NCI-H2029 treated with DMSO at 0.1 percent for 48 hours (cell line): ENCODE measurements at regions not wholly inside any gene's neighbourhood (a gene's known extent, or its start where the extent isn't known, plus 50 kb on each side); places are given as distances from the start of the nearest gene placed in this dataset.

ENCODE experiments used
- DNase-seq: peaks from one replicate; lab custom pipeline; 2025; lab: John Stamatoyannopoulos, UW

GRCh38 chr16:9251026-9251425, 159.6 kb downstream of the HAPSTR1 start:
- DNase-seq = no peak

GRCh38 chr16:9254863-9255262, 163.4 kb downstream of the HAPSTR1 start:
- no peak for DNase-seq

GRCh38 chr16:9256196-9256595, 164.8 kb downstream of the HAPSTR1 start:
- DNase-seq = no peak

GRCh38 chr16:9257843-9258242, 166.4 kb downstream of the HAPSTR1 start:
- DNase-seq = no peak

GRCh38 chr16:9258423-9259051, 167.1 kb downstream of the HAPSTR1 start:
- DNase-seq = no peak

GRCh38 chr16:9259914-9260608, 168.6 kb downstream of the HAPSTR1 start:
- peak; percentile 84 for DNase-seq

GRCh38 chr16:9260666-9261065, 169.2 kb downstream of the HAPSTR1 start:
- DNase-seq = peak; percentile 91

GRCh38 chr16:9261376-9261775, 169.9 kb downstream of the HAPSTR1 start:
- DNase-seq = no peak

GRCh38 chr16:9262941-9263715, 171.7 kb downstream of the HAPSTR1 start:
- DNase-seq = no peak

- no peak for DNase-seq
Observed at GRCh38 chr16:9264067-9264466, 172.6 kb downstream of the HAPSTR1 start.

- DNase-seq = no peak
Observed at GRCh38 chr16:9268446-9268845, 177.0 kb downstream of the HAPSTR1 start.

- no peak for DNase-seq
Observed at GRCh38 chr16:9270424-9270823, 179.0 kb downstream of the HAPSTR1 start.

GRCh38 chr16:9270941-9271340, 179.5 kb downstream of the HAPSTR1 start:
- DNase-seq = no peak

GRCh38 chr16:9271841-9272240, 180.4 kb downstream of the HAPSTR1 start:
- DNase-seq = no peak

- DNase-seq = no peak
Observed at GRCh38 chr16:9275377-9275776, 183.9 kb downstream of the HAPSTR1 start.

GRCh38 chr16:9275816-9276354, 184.4 kb downstream of the HAPSTR1 start:
- DNase-seq = no peak

GRCh38 chr16:9279291-9280068, 188.0 kb downstream of the HAPSTR1 start:
- DNase-seq = no peak

- no peak for DNase-seq
Observed at GRCh38 chr16:9280069-9280466, 188.6 kb downstream of the HAPSTR1 start.

GRCh38 chr16:9286930-9287329, 195.5 kb downstream of the HAPSTR1 start:
- no peak for DNase-seq

GRCh38 chr16:9296271-9296590, 204.8 kb downstream of the HAPSTR1 start:
- DNase-seq = no peak

- DNase-seq = no peak
Observed at GRCh38 chr16:9297437-9298113, 206.1 kb downstream of the HAPSTR1 start.

GRCh38 chr16:9300252-9300651, 208.8 kb downstream of the HAPSTR1 start:
- DNase-seq = no peak
